ENCODE measurements at regions not wholly inside any gene's neighbourhood (a gene's known extent, or its start where the extent isn't known, plus 50 kb on each side); places are given as distances from the start of the nearest gene placed in this dataset.

GRCh38 chr6:74607468-74607867 is 598.4 kb downstream of the COL12A1 start:
- H3K9me3 ChIP-seq (ENCODE audit: control insufficient read depth in 2 of 2, low read length in 2 of 2): no peaks in the 10 kb centered on the region
- no peaks in the 10 kb centered on the region for H3K27me3 ChIP-seq (ENCODE audit: control insufficient read depth in 1 of 2, insufficient read depth in 2 of 2, low read length in 2 of 2)
- H3K36me3 ChIP-seq (ENCODE audit: control insufficient read depth in 2 of 2, insufficient read depth in 2 of 2, low read length in 2 of 2): no peaks in the 10 kb centered on the region
- H3K9ac ChIP-seq (ENCODE audit: low read length in 2 of 2): no peak overlapping the region
- no peak overlapping the region for H3K4me3 ChIP-seq (ENCODE audit: low read length in 2 of 2)
- no peak overlapping the region for H3K27ac ChIP-seq (ENCODE audit: low read length)
- H3K4me1 ChIP-seq (ENCODE audit: control insufficient read depth, insufficient read depth, low read length): peaks cover 6% of the 10 kb centered on the region

GRCh38 chr6:74606582-74607071 is 599.2 kb downstream of the COL12A1 start:
- Histone ChIP-seq H3K9me3 (ENCODE audit: control insufficient read depth in 2 of 2, low read length in 2 of 2) (no peaks in the 10 kb centered on the region), H3K4me1 (ENCODE audit: control insufficient read depth, insufficient read depth, low read length) (peaks cover 6% of the 10 kb centered on the region), H3K4me3 (ENCODE audit: low read length in 2 of 2) (no peak overlapping the region), H3K9ac (ENCODE audit: low read length in 2 of 2) (no peak overlapping the region), H3K27ac (ENCODE audit: low read length) (no peak overlapping the region), H3K27me3 (ENCODE audit: control insufficient read depth in 1 of 2, insufficient read depth in 2 of 2, low read length in 2 of 2) (no peaks in the 10 kb centered on the region), H3K36me3 (ENCODE audit: control insufficient read depth in 2 of 2, insufficient read depth in 2 of 2, low read length in 2 of 2) (no peaks in the 10 kb centered on the region)

- Histone ChIP-seq H3K27me3 (ENCODE audit: control insufficient read depth in 1 of 2, insufficient read depth in 2 of 2, low read length in 2 of 2) (no peaks in the 10 kb centered on the region), H3K4me1 (ENCODE audit: control insufficient read depth, insufficient read depth, low read length) (peaks cover 6% of the 10 kb centered on the region), H3K27ac (ENCODE audit: low read length) (no peak overlapping the region), H3K9me3 (ENCODE audit: control insufficient read depth in 2 of 2, low read length in 2 of 2) (no peaks in the 10 kb centered on the region), H3K36me3 (ENCODE audit: control insufficient read depth in 2 of 2, insufficient read depth in 2 of 2, low read length in 2 of 2) (no peaks in the 10 kb centered on the region), H3K4me3 (ENCODE audit: low read length in 2 of 2) (no peak overlapping the region), H3K9ac (ENCODE audit: low read length in 2 of 2) (no peak overlapping the region)
Observed at GRCh38 chr6:74605922-74606581, 599.8 kb downstream of the COL12A1 start.

GRCh38 chr6:74604279-74604678 is 601.6 kb downstream of the COL12A1 start:
- no peaks in the 10 kb centered on the region for H3K27me3 ChIP-seq (ENCODE audit: control insufficient read depth in 1 of 2, insufficient read depth in 2 of 2, low read length in 2 of 2)
- H3K9ac ChIP-seq (ENCODE audit: low read length in 2 of 2): no peak overlapping the region
- H3K27ac ChIP-seq (ENCODE audit: low read length): no peak overlapping the region
- no peaks in the 10 kb centered on the region for H3K36me3 ChIP-seq (ENCODE audit: control insufficient read depth in 2 of 2, insufficient read depth in 2 of 2, low read length in 2 of 2)
- no peak overlapping the region for H3K4me3 ChIP-seq (ENCODE audit: low read length in 2 of 2)
- no peaks in the 10 kb centered on the region for H3K9me3 ChIP-seq (ENCODE audit: control insufficient read depth in 2 of 2, low read length in 2 of 2)
- H3K4me1 ChIP-seq (ENCODE audit: control insufficient read depth, insufficient read depth, low read length): peaks cover 6% of the 10 kb centered on the region

GRCh38 chr6:74603322-74604076 is 602.4 kb downstream of the COL12A1 start:
- H3K4me1 ChIP-seq (ENCODE audit: control insufficient read depth, insufficient read depth, low read length): peaks cover 6% of the 10 kb centered on the region
- no peak overlapping the region for H3K4me3 ChIP-seq (ENCODE audit: low read length in 2 of 2)
- no peak overlapping the region for H3K9ac ChIP-seq (ENCODE audit: low read length in 2 of 2)

GRCh38 chr6:74602206-74602605 is 603.6 kb downstream of the COL12A1 start:
- H3K9ac ChIP-seq (ENCODE audit: low read length in 2 of 2): no peak overlapping the region
- peaks cover 6% of the 10 kb centered on the region for H3K4me1 ChIP-seq (ENCODE audit: control insufficient read depth, insufficient read depth, low read length)
- H3K4me3 ChIP-seq (ENCODE audit: low read length in 2 of 2): no peak overlapping the region
- no peaks in the 10 kb centered on the region for H3K27me3 ChIP-seq (ENCODE audit: control insufficient read depth in 1 of 2, insufficient read depth in 2 of 2, low read length in 2 of 2)
- H3K9me3 ChIP-seq (ENCODE audit: control insufficient read depth in 2 of 2, low read length in 2 of 2): no peaks in the 10 kb centered on the region
- H3K36me3 ChIP-seq (ENCODE audit: control insufficient read depth in 2 of 2, insufficient read depth in 2 of 2, low read length in 2 of 2): no peaks in the 10 kb centered on the region
- H3K27ac ChIP-seq (ENCODE audit: low read length): no peak overlapping the region

More at GRCh38 chr6:74603322-74604076, 602.4 kb downstream of the COL12A1 start:
- Histone ChIP-seq H3K27ac (ENCODE audit: low read length) (no peak overlapping the region), H3K36me3 (ENCODE audit: control insufficient read depth in 2 of 2, insufficient read depth in 2 of 2, low read length in 2 of 2) (no peaks in the 10 kb centered on the region), H3K27me3 (ENCODE audit: control insufficient read depth in 1 of 2, insufficient read depth in 2 of 2, low read length in 2 of 2) (no peaks in the 10 kb centered on the region), H3K9me3 (ENCODE audit: control insufficient read depth in 2 of 2, low read length in 2 of 2) (no peaks in the 10 kb centered on the region)

- Histone ChIP-seq H3K4me3 (ENCODE audit: low read length in 2 of 2) (no peak overlapping the region), H3K9me3 (ENCODE audit: control insufficient read depth in 2 of 2, low read length in 2 of 2) (no peaks in the 10 kb centered on the region), H3K27ac (ENCODE audit: low read length) (no peak overlapping the region), H3K36me3 (ENCODE audit: control insufficient read depth in 2 of 2, insufficient read depth in 2 of 2, low read length in 2 of 2) (no peaks in the 10 kb centered on the region), H3K27me3 (ENCODE audit: control insufficient read depth in 1 of 2, insufficient read depth in 2 of 2, low read length in 2 of 2) (no peaks in the 10 kb centered on the region), H3K9ac (ENCODE audit: low read length in 2 of 2) (no peak overlapping the region), H3K4me1 (ENCODE audit: control insufficient read depth, insufficient read depth, low read length) (no peaks in the 10 kb centered on the region)
Observed at GRCh38 chr6:74598462-74599393, 607.1 kb downstream of the COL12A1 start.

- Histone ChIP-seq H3K4me1 (ENCODE audit: control insufficient read depth, insufficient read depth, low read length) (no peaks in the 10 kb centered on the region), H3K9ac (ENCODE audit: low read length in 2 of 2) (no peak overlapping the region), H3K36me3 (ENCODE audit: control insufficient read depth in 2 of 2, insufficient read depth in 2 of 2, low read length in 2 of 2) (no peaks in the 10 kb centered on the region), H3K9me3 (ENCODE audit: control insufficient read depth in 2 of 2, low read length in 2 of 2) (no peaks in the 10 kb centered on the region), H3K27me3 (ENCODE audit: control insufficient read depth in 1 of 2, insufficient read depth in 2 of 2, low read length in 2 of 2) (no peaks in the 10 kb centered on the region), H3K27ac (ENCODE audit: low read length) (no peak overlapping the region), H3K4me3 (ENCODE audit: low read length in 2 of 2) (no peak overlapping the region)
Observed at GRCh38 chr6:74597840-74598239, 608.0 kb downstream of the COL12A1 start.

- Histone ChIP-seq H3K9ac (ENCODE audit: low read length in 2 of 2) (no peak overlapping the region), H3K4me1 (ENCODE audit: control insufficient read depth, insufficient read depth, low read length) (no peaks in the 10 kb centered on the region), H3K9me3 (ENCODE audit: control insufficient read depth in 2 of 2, low read length in 2 of 2) (no peaks in the 10 kb centered on the region), H3K4me3 (ENCODE audit: low read length in 2 of 2) (no peak overlapping the region), H3K27ac (ENCODE audit: low read length) (no peak overlapping the region), H3K36me3 (ENCODE audit: control insufficient read depth in 2 of 2, insufficient read depth in 2 of 2, low read length in 2 of 2) (no peaks in the 10 kb centered on the region), H3K27me3 (ENCODE audit: control insufficient read depth in 1 of 2, insufficient read depth in 2 of 2, low read length in 2 of 2) (no peaks in the 10 kb centered on the region)
Observed at GRCh38 chr6:74597266-74597665, 608.6 kb downstream of the COL12A1 start.

GRCh38 chr6:74596588-74596987 is 609.3 kb downstream of the COL12A1 start:
- H3K4me3 ChIP-seq (ENCODE audit: low read length in 2 of 2): no peak overlapping the region
- H3K27ac ChIP-seq (ENCODE audit: low read length): no peak overlapping the region
- H3K9me3 ChIP-seq (ENCODE audit: control insufficient read depth in 2 of 2, low read length in 2 of 2): no peaks in the 10 kb centered on the region
- no peaks in the 10 kb centered on the region for H3K27me3 ChIP-seq (ENCODE audit: control insufficient read depth in 1 of 2, insufficient read depth in 2 of 2, low read length in 2 of 2)
- H3K36me3 ChIP-seq (ENCODE audit: control insufficient read depth in 2 of 2, insufficient read depth in 2 of 2, low read length in 2 of 2): no peaks in the 10 kb centered on the region
- H3K9ac ChIP-seq (ENCODE audit: low read length in 2 of 2): no peak overlapping the region
- no peaks in the 10 kb centered on the region for H3K4me1 ChIP-seq (ENCODE audit: control insufficient read depth, insufficient read depth, low read length)

Measured in stomach smooth muscle (tissue), 2 donors.